ENCODE measurements at regions not wholly inside any gene's neighbourhood (a gene's known extent, or its start where the extent isn't known, plus 50 kb on each side); places are given as distances from the start of the nearest gene placed in this dataset.

- Histone ChIP-seq H3K27ac (ENCODE audit: extremely low read length, insufficient read depth, low read length) (peak overlapping the region; percentile 76), H4K20me1 (ENCODE audit: insufficient read depth, low read length) (no peaks in the 10 kb centered on the region), H3K9me3 (ENCODE audit: low read length) (no peaks in the 10 kb centered on the region), H3K4me2 (ENCODE audit: low read depth, low read length) (peak overlapping the region; percentile 67), H3K9ac (ENCODE audit: insufficient read depth, low read depth, low read length) (no peak overlapping the region), H3K27me3 (ENCODE audit: control insufficient read depth in 1 of 2, insufficient read depth in 2 of 2, low read length in 2 of 2) (no peaks in the 10 kb centered on the region), H3K4me1 (ENCODE audit: insufficient read depth, low read length) (peaks cover 31% of the 10 kb centered on the region), H3K79me2 (ENCODE audit: insufficient read depth, low read length) (no peaks in the 10 kb centered on the region), H3K36me3 (replicated peaks in 1 of 2; ENCODE audit: control insufficient read depth in 1 of 2, insufficient read depth in 2 of 2, low read length in 2 of 2) (no peaks in the 10 kb centered on the region), H3K4me3 (replicated peaks in 1 of 3; ENCODE audit: insufficient read depth in 1 of 3, low read depth in 2 of 3, low read length in 3 of 3) (peak overlapping the region in 1 of 3 experiments; percentile 41; a peak in 1 of 6 replicates), H2AFZ (ENCODE audit: low read length) (no peak overlapping the region)
- ATAC-seq (peak; percentile 66), DNase-seq (ENCODE audit: low spot score) (no peak), FAIRE-seq (no peak)
- intact Hi-C loops (cut with micrococcal nuclease; ENCODE audit: unreplicated experiment): no loop called here
- WGBS (ENCODE audit: low lambda C conversion rate): 30% methylated on average over 1 of the region's 4 CpGs
- BruUV-seq (replicated peaks): no TSS peak
- in situ Hi-C loops (cut with HindIII; ENCODE audit: extremely low pct_ligation_motif_present, low pct_unique_long_range_greater_than_20kb): no loop called here
- POLR2A ChIA-PET: interaction anchor here (1.1 kb wide), 1 partner anchor 170 kb away, joined by 4 read pairs; no protein-coding TSS in a partner anchor
- TF ChIP-seq SRY (CRISPR knock-in tag; IDR thresholded peaks at IDR 0.05) (no peak), ZNF687 (CRISPR knock-in tag; IDR thresholded peaks at IDR 0.05) (peak; percentile 34; the same call in 1 of the 2 replicates), PHF20 (CRISPR knock-in tag; IDR thresholded peaks at IDR 0.05) (no peak), PTBP1 (IDR thresholded peaks at IDR 0.05; ENCODE audit: low read depth, low read length, poor library complexity, severe bottlenecking) (no peak)
- CTCF ChIA-PET (ENCODE audit: low intra/inter-chr PET ratio, low total read pairs): no interaction called here
Measured at GRCh38 chr12:107493135-107493494, 192.5 kb upstream of the PWP1 start.

- DNase-seq (ENCODE audit: low spot score) (no peak), FAIRE-seq (no peak), ATAC-seq (no peak; the same call in 2 of the 3 replicates)
- no peaks in the 10 kb centered on the region for H3K79me2 ChIP-seq (ENCODE audit: insufficient read depth, low read length)
- in situ Hi-C loops (cut with HindIII; ENCODE audit: extremely low pct_ligation_motif_present, low pct_unique_long_range_greater_than_20kb): no loop called here
- H3K9me3 ChIP-seq (ENCODE audit: low read length): no peaks in the 10 kb centered on the region
- H3K4me1 ChIP-seq (ENCODE audit: insufficient read depth, low read length): peaks cover 31% of the 10 kb centered on the region
- WGBS (ENCODE audit: low lambda C conversion rate): 47% methylated on average over 2 of the region's 2 CpGs
- no peaks in the 10 kb centered on the region for H4K20me1 ChIP-seq (ENCODE audit: insufficient read depth, low read length)
- H2AFZ ChIP-seq (ENCODE audit: low read length): no peak overlapping the region
- H3K27ac ChIP-seq (ENCODE audit: extremely low read length, insufficient read depth, low read length): peak overlapping the region; percentile 76
- CTCF ChIA-PET (ENCODE audit: low intra/inter-chr PET ratio, low total read pairs): no interaction called here
- H3K36me3 ChIP-seq (replicated peaks in 1 of 2; ENCODE audit: control insufficient read depth in 1 of 2, insufficient read depth in 2 of 2, low read length in 2 of 2): no peaks in the 10 kb centered on the region
- BruUV-seq (replicated peaks): no TSS peak
- no peaks in the 10 kb centered on the region for H3K27me3 ChIP-seq (ENCODE audit: control insufficient read depth in 1 of 2, insufficient read depth in 2 of 2, low read length in 2 of 2)
- no peak overlapping the region for H3K9ac ChIP-seq (ENCODE audit: insufficient read depth, low read depth, low read length)
- no peak overlapping the region for H3K4me3 ChIP-seq (replicated peaks in 1 of 3; ENCODE audit: insufficient read depth in 1 of 3, low read depth in 2 of 3, low read length in 3 of 3)
- H3K4me2 ChIP-seq (ENCODE audit: low read depth, low read length): no peak overlapping the region
- POLR2A ChIA-PET: interaction anchor here (1.1 kb wide), 1 partner anchor 170 kb away, joined by 4 read pairs; no protein-coding TSS in a partner anchor
- intact Hi-C loops (cut with micrococcal nuclease; ENCODE audit: unreplicated experiment): no loop called here
- no peak for TF ChIP-seq SSRP1 (CRISPR knock-in tag; IDR thresholded peaks at IDR 0.05)
- TF ChIP-seq, protein P1, sequence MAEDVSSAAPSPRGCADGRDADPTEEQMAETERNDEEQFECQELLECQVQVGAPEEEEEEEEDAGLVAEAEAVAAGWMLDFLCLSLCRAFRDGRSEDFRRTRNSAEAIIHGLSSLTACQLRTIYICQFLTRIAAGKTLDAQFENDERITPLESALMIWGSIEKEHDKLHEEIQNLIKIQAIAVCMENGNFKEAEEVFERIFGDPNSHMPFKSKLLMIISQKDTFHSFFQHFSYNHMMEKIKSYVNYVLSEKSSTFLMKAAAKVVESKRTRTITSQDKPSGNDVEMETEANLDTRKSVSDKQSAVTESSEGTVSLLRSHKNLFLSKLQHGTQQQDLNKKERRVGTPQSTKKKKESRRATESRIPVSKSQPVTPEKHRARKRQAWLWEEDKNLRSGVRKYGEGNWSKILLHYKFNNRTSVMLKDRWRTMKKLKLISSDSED (CRISPR knock-in tag; IDR thresholded peaks at IDR 0.05): no peak
- 0 out of 2 replicates have a peak, but pooled peaks have one; percentile 28 for TF ChIP-seq ATF7 (IDR thresholded peaks at IDR 0.05)
- TF ChIP-seq ATF7 (CRISPR knock-in tag; IDR thresholded peaks at IDR 0.05): no peak
Measured at GRCh38 chr12:107493666-107494065, 191.9 kb upstream of the PWP1 start.
